ENCODE measurements at regions not wholly inside any gene's neighbourhood (a gene's known extent, or its start where the extent isn't known, plus 50 kb on each side); places are given as distances from the start of the nearest gene placed in this dataset.
"Not testable (repeated sequence)": the region's sequence is repeated elsewhere in the genome, so short reads cannot be mapped to it uniquely, and the experiment has no call there.

- no peak for DNase-seq
These were observed 188.6 kb upstream of the FKBP1C start for GRCh38 chr6:63022631-63023030.

GRCh38 chr6:63023726-63024125, 187.5 kb upstream of the FKBP1C start:
- DNase-seq: no peak

- DNase-seq: no peak
These were observed 162.1 kb upstream of the FKBP1C start for GRCh38 chr6:63049216-63049615.

- DNase-seq: not testable (repeated sequence)
These were observed 158.1 kb upstream of the FKBP1C start for GRCh38 chr6:63053206-63053605.

- DNase-seq: no peak
These were observed 152.7 kb upstream of the FKBP1C start for GRCh38 chr6:63058601-63059000.

- DNase-seq: no peak
These were observed 147.5 kb upstream of the FKBP1C start for GRCh38 chr6:63063631-63064271.

GRCh38 chr6:63066055-63066704, 145.1 kb upstream of the FKBP1C start:
- DNase-seq: no peak

GRCh38 chr6:63094947-63095346, 116.3 kb upstream of the FKBP1C start:
- DNase-seq: no peak

- DNase-seq: no peak
These were observed 114.0 kb upstream of the FKBP1C start for GRCh38 chr6:63097222-63097621.

GRCh38 chr6:63098789-63099188, 112.5 kb upstream of the FKBP1C start:
- DNase-seq: no peak

GRCh38 chr6:63099772-63100459, 111.4 kb upstream of the FKBP1C start:
- no peak for DNase-seq

- DNase-seq: no peak
These were observed 96.6 kb upstream of the FKBP1C start for GRCh38 chr6:63114610-63115211.

GRCh38 chr6:63121166-63121565, 90.1 kb upstream of the FKBP1C start:
- DNase-seq: no peak

GRCh38 chr6:63140114-63140513, 71.2 kb upstream of the FKBP1C start:
- no peak for DNase-seq

GRCh38 chr6:63140692-63141318, 70.5 kb upstream of the FKBP1C start:
- DNase-seq: no peak

- DNase-seq: no peak
These were observed 61.5 kb upstream of the FKBP1C start for GRCh38 chr6:63149730-63150129.

- no peak for DNase-seq
These were observed 56.7 kb upstream of the FKBP1C start for GRCh38 chr6:63154535-63154934.
